Fibroblast of lung (primary cell): ENCODE measurements at regions not wholly inside any gene's neighbourhood (a gene's known extent, or its start where the extent isn't known, plus 50 kb on each side); places are given as distances from the start of the nearest gene placed in this dataset.

Experiments used
- DNase-seq, 2 donors: peaks; one replicate each; pipeline versions ENCODE4 v3.0.0 to v3.0.0-alpha.2; 2010; ENCODE audit warnings: low read depth in 2 of 2
- H2AFZ ChIP-seq: 2 replicates; pipeline ENCODE4 v1.5.1; 2012; ENCODE audit warnings: low read length, control low read depth, inconsistent platforms
- H3K27ac ChIP-seq: 2 replicates; pipeline ENCODE4 v1.5.1; 2011; ENCODE audit warnings: low read length, control low read depth; ENCODE audit not compliant: insufficient read depth
- H3K27me3 ChIP-seq: 2 replicates; pipeline ENCODE4 v1.5.1; 2011; ENCODE audit warnings: mild to moderate bottlenecking, low read length; ENCODE audit not compliant: control insufficient read depth, insufficient read depth
- H3K36me3 ChIP-seq: 2 replicates; pipeline ENCODE4 v1.5.1; 2011; ENCODE audit warnings: low read length; ENCODE audit not compliant: control insufficient read depth, insufficient read depth
- H3K4me1 ChIP-seq: 2 replicates; pipeline ENCODE4 v1.5.1; 2011; ENCODE audit warnings: low read length; ENCODE audit not compliant: control insufficient read depth, insufficient read depth; ENCODE audit errors: extremely low read depth
- H3K4me2 ChIP-seq: 2 replicates; pipeline ENCODE4 v1.5.1; 2011; ENCODE audit warnings: low read length, control low read depth; ENCODE audit not compliant: insufficient read depth; ENCODE audit errors: extremely low read depth
- H3K4me3 ChIP-seq, 4 experiments: fragments of 200-600 bp in 1 of 4; sonication (generic) in 1 of 4; replicated peaks in 1 of 4; 2 replicates each; pipeline ENCODE4 v1.5.1; 2011 to 2016; ENCODE audit warnings: low read length in 4 of 4, low read depth in 3 of 4, mild to moderate bottlenecking in 3 of 4, control low read depth in 2 of 4, inconsistent platforms in 1 of 4, mixed read lengths in 1 of 4; ENCODE audit not compliant: insufficient read depth in 1 of 4; ENCODE audit errors: control extremely low read depth in 1 of 4
- H3K79me2 ChIP-seq: 2 replicates; pipeline ENCODE4 v1.5.1; 2012; ENCODE audit warnings: mild to moderate bottlenecking, low read length, inconsistent platforms; ENCODE audit not compliant: control insufficient read depth, insufficient read depth
- H3K9ac ChIP-seq: 2 replicates; pipeline ENCODE4 v1.5.1; 2011; ENCODE audit warnings: mild to moderate bottlenecking, low read length, control low read depth; ENCODE audit not compliant: insufficient read depth
- H3K9me3 ChIP-seq: 2 replicates; pipeline ENCODE4 v1.5.1; 2012; ENCODE audit warnings: low read depth, low read length; ENCODE audit not compliant: control insufficient read depth, insufficient read depth
- H4K20me1 ChIP-seq: 2 replicates; pipeline ENCODE4 v1.5.1; 2011; ENCODE audit warnings: low read length; ENCODE audit not compliant: control insufficient read depth, insufficient read depth; ENCODE audit errors: extremely low read depth
- CTCF ChIP-seq, 2 donors: IDR thresholded peaks in 1 of 2; conservative IDR thresholded peaks in 1 of 2; 1 replicate in 1 of 2; 2 replicates in 1 of 2; pipeline ENCODE4 v1.5.1; 2011 to 2012; ENCODE audit warnings: low read length in 2 of 2, control low read depth in 1 of 2, inconsistent platforms in 1 of 2, low read depth in 1 of 2, mild to moderate bottlenecking in 1 of 2
- EZH2 ChIP-seq: IDR thresholded peaks from 2 replicates; pipeline ENCODE4 v1.5.1; 2012; ENCODE audit warnings: low read length, control low read depth, mild to moderate bottlenecking; ENCODE audit errors: missing control alignments

DNA sequence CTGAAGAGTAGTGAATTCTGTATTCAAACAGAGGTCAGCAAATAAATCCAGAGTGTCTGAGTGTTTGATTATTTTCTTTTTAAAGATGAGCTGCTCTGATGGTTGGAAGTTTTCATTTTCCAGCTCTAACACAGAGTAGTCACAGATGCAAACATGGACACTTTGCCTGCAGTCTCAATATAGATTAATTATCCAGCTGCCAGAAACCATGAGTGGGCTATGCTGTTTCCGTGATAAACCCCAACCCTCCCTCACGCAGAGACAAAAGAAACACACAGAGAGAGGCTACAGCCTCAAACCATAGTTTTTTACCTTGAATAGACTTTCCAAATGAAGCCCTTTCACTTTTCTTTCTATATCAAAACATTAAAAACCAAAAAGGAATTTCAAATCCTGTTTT, 884.7 kb downstream of the DIAPH3 start:
- no peak for TF ChIP-seq EZH2
- TF ChIP-seq CTCF (conservative IDR thresholded peaks at IDR 0.05 in 1 of 2, IDR thresholded peaks at IDR 0.05 in 1 of 2; ENCODE audit: low read depth in 1 of 2, low read length in 2 of 2) = no peak
- peak in 1 of 2 donors; percentile 18 for DNase-seq
- Histone ChIP-seq H3K4me1 (no peaks in the 10 kb centered on the region), H3K4me2 (no peak overlapping the region), H3K9ac (no peak overlapping the region), H3K36me3 (no peaks in the 10 kb centered on the region), H4K20me1 (peaks cover 2% of the 10 kb centered on the region), H3K9me3 (no peaks in the 10 kb centered on the region), H3K27me3 (no peaks in the 10 kb centered on the region), H3K4me3 (no peak overlapping the region), H3K79me2 (no peaks in the 10 kb centered on the region), H2AFZ (no peak overlapping the region), H3K27ac (no peak overlapping the region)

DNA sequence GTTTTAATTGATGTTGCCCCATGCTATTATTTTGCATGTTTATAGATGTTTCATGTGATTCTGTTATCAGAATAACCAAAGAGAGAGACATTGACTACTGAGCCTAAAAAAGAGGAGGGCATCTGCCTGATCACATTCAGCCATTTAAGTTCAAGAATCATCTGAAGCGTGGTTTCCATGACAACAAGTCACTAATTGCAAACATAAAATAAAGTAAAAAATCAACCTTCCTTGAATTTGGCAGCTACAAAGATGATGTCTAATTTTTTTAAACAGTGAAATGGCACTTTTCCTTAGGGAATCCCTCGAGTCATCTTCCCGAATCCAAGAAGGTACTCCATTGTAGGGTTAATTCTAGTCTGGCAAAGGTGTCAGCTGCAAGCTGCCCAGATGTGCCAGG, 884.2 kb downstream of the DIAPH3 start:
- no peak overlapping the region for H3K9ac ChIP-seq
- no peak for DNase-seq
- H3K4me2 ChIP-seq = no peak overlapping the region
- no peaks in the 10 kb centered on the region for H3K36me3 ChIP-seq
- H3K9me3 ChIP-seq = no peaks in the 10 kb centered on the region
- H4K20me1 ChIP-seq = peaks cover 2% of the 10 kb centered on the region
- TF ChIP-seq EZH2 (no peak), CTCF (conservative IDR thresholded peaks at IDR 0.05 in 1 of 2, IDR thresholded peaks at IDR 0.05 in 1 of 2; ENCODE audit: low read depth in 1 of 2, low read length in 2 of 2) (no peak)
- H3K27me3 ChIP-seq = no peaks in the 10 kb centered on the region
- no peak overlapping the region for H3K27ac ChIP-seq
- no peaks in the 10 kb centered on the region for H3K79me2 ChIP-seq
- no peak overlapping the region for H2AFZ ChIP-seq
- H3K4me3 ChIP-seq = no peak overlapping the region
- no peaks in the 10 kb centered on the region for H3K4me1 ChIP-seq

- H3K9me3 ChIP-seq = no peaks in the 10 kb centered on the region
- H3K27me3 ChIP-seq = no peaks in the 10 kb centered on the region
- H3K27ac ChIP-seq = no peak overlapping the region
- no peak overlapping the region for H3K4me3 ChIP-seq
- no peaks in the 10 kb centered on the region for H3K4me1 ChIP-seq
- no peak overlapping the region for H2AFZ ChIP-seq
- no peaks in the 10 kb centered on the region for H3K36me3 ChIP-seq
- no peak overlapping the region for H3K4me2 ChIP-seq
- TF ChIP-seq CTCF (conservative IDR thresholded peaks at IDR 0.05 in 1 of 2, IDR thresholded peaks at IDR 0.05 in 1 of 2; ENCODE audit: low read depth in 1 of 2, low read length in 2 of 2) (no peak), EZH2 (no peak)
- H4K20me1 ChIP-seq = peaks cover 2% of the 10 kb centered on the region
- DNase-seq = no peak
- no peaks in the 10 kb centered on the region for H3K79me2 ChIP-seq
- H3K9ac ChIP-seq = no peak overlapping the region
These were observed 883.4 kb downstream of the DIAPH3 start for GRCh38 chr13:59280297-59280696.
